ENCODE measurements at regions not wholly inside any gene's neighbourhood (a gene's known extent, or its start where the extent isn't known, plus 50 kb on each side); places are given as distances from the start of the nearest gene placed in this dataset.

DNA sequence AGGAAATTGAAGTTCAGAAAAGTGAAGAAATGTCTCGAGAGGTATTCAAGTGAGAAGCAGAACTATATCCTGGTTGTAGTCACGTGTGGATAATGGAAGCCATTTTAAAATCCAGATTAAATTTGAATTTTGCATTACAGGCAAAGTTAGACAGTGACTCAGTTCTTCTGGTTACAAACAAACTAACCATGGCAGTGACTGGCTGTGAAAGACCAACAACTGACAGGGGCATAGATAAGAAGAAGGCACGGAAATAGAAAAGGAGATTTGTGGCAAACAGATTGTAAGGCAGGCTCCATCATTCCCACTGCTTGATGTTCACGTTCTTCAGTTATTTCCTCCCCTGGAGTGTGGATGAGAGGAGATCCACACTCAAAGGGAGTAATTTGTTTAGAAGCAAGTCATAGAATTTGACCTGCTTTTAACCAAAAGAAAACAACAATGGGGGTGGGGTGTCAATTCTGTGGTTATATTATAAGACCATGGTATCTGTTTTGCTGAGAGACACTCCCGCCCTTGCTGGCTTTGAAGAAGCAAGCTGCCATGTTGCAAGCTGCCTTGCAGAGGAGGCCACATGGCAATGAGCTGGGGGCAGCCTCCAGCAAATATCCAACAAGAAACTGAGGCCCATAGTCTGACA, 795.3 kb downstream of the VRK1 start:
- Mint-ChIP-seq H3K27ac (no peak overlapping the region), H3K9me3 (no peaks in the 10 kb centered on the region), H3K4me3 (no peak overlapping the region), H3K36me3 (ENCODE audit: low read depth) (no peaks in the 10 kb centered on the region), H3K4me1 (no peaks in the 10 kb centered on the region), H3K27me3 (no peaks in the 10 kb centered on the region)
- no peak for ATAC-seq (ENCODE audit: low read depth)
- DNase-seq = no peak
- ChIA-PET CTCF (no interaction called here), POLR2A (no interaction called here)
- intact Hi-C loops (cut with micrococcal nuclease) = no loop called here
- TF ChIP-seq CTCF (IDR thresholded peaks at IDR 0.05) = no peak

- no peak overlapping the region for H3K27ac Mint-ChIP-seq
- CTCF ChIA-PET = no interaction called here
- no peaks in the 10 kb centered on the region for H3K4me1 Mint-ChIP-seq
- DNase-seq (no peak), ATAC-seq (ENCODE audit: low read depth) (no peak)
- H3K4me3 Mint-ChIP-seq = no peak overlapping the region
- TF ChIP-seq CTCF (IDR thresholded peaks at IDR 0.05) = no peak
- intact Hi-C loops (cut with micrococcal nuclease) = no loop called here
- H3K27me3 Mint-ChIP-seq = no peaks in the 10 kb centered on the region
- H3K36me3 Mint-ChIP-seq (ENCODE audit: low read depth) = no peaks in the 10 kb centered on the region
- H3K9me3 Mint-ChIP-seq = no peaks in the 10 kb centered on the region
- POLR2A ChIA-PET = no interaction called here
Observed at GRCh38 chr14:97594306-97594705, 797.1 kb downstream of the VRK1 start.

GRCh38 chr14:97602438-97603117, 805.4 kb downstream of the VRK1 start:
- TF ChIP-seq CTCF (IDR thresholded peaks at IDR 0.05) = no peak
- Mint-ChIP-seq H3K4me1 (no peaks in the 10 kb centered on the region), H3K9me3 (peaks cover 6% of the 10 kb centered on the region), H3K36me3 (ENCODE audit: low read depth) (no peaks in the 10 kb centered on the region), H3K27ac (no peak overlapping the region), H3K4me3 (no peak overlapping the region), H3K27me3 (no peaks in the 10 kb centered on the region)
- ATAC-seq (ENCODE audit: low read depth) (no peak), DNase-seq (no peak)
- ChIA-PET POLR2A (no interaction called here), CTCF (no interaction called here)
- intact Hi-C loops (cut with micrococcal nuclease) = no loop called here

DNA sequence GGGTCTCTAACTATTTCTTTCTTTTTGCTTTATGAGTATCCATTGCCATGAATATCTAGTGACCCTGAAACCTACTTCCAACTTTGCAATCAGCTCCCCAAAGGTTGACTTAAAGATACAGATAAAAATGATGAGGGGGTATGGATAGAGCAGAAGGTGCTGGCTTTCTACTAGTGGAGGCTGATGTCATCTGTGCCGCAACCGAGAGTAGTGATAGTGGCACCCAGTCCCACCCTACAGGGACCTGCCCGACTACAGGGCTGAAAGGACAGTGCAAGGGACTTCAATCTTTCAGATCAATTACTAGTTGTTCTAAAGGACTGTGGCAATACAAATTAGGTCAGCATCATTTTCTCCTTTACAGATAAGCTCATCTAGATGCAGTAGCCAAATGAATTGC, 806.0 kb downstream of the VRK1 start:
- no peak overlapping the region for H3K27ac Mint-ChIP-seq
- TF ChIP-seq CTCF (IDR thresholded peaks at IDR 0.05) = no peak
- intact Hi-C loops (cut with micrococcal nuclease) = no loop called here
- ChIA-PET CTCF (no interaction called here), POLR2A (no interaction called here)
- ATAC-seq (ENCODE audit: low read depth) = no peak
- no peak overlapping the region for H3K4me3 Mint-ChIP-seq
- H3K36me3 Mint-ChIP-seq (ENCODE audit: low read depth) = no peaks in the 10 kb centered on the region
- H3K27me3 Mint-ChIP-seq = no peaks in the 10 kb centered on the region
- no peaks in the 10 kb centered on the region for H3K4me1 Mint-ChIP-seq
- peaks cover 6% of the 10 kb centered on the region for H3K9me3 Mint-ChIP-seq
- DNase-seq = no peak

- TF ChIP-seq CTCF (IDR thresholded peaks at IDR 0.05) = no peak
- no peak overlapping the region for H3K27ac Mint-ChIP-seq
- ATAC-seq (ENCODE audit: low read depth) = no peak
- H3K4me3 Mint-ChIP-seq = no peak overlapping the region
- H3K36me3 Mint-ChIP-seq (ENCODE audit: low read depth) = no peaks in the 10 kb centered on the region
- no peaks in the 10 kb centered on the region for H3K27me3 Mint-ChIP-seq
- peaks cover 6% of the 10 kb centered on the region for H3K9me3 Mint-ChIP-seq
- intact Hi-C loops (cut with micrococcal nuclease) = no loop called here
- no peak for DNase-seq
- ChIA-PET CTCF (no interaction called here), POLR2A (no interaction called here)
- no peaks in the 10 kb centered on the region for H3K4me1 Mint-ChIP-seq
Observed at GRCh38 chr14:97604731-97605130, 807.5 kb downstream of the VRK1 start.

All from activated B cell treated with CpG ODN at 0.5 μM for 24 hours (primary cell).